ENCODE measurements at regions not wholly inside any gene's neighbourhood (a gene's known extent, or its start where the extent isn't known, plus 50 kb on each side); places are given as distances from the start of the nearest gene placed in this dataset.

- DNase-seq (ENCODE audit: low spot score) = no peak
These were observed 49.9 kb downstream of the SYNE3 start for GRCh38 chr14:95466506-95466905.

GRCh38 chr14:95465936-95466335 is 50.5 kb downstream of the SYNE3 start:
- DNase-seq (ENCODE audit: low spot score) = no peak

- no peak for DNase-seq (ENCODE audit: low spot score)
These were observed 51.1 kb downstream of the SYNE3 start for GRCh38 chr14:95465358-95465757.

GRCh38 chr14:95464514-95464913 is 51.9 kb downstream of the SYNE3 start:
- DNase-seq (ENCODE audit: low spot score) = no peak

- DNase-seq (ENCODE audit: low spot score) = no peak
These were observed 52.3 kb downstream of the SYNE3 start for GRCh38 chr14:95464103-95464502.

- DNase-seq (ENCODE audit: low spot score) = no peak
These were observed 53.1 kb downstream of the SYNE3 start for GRCh38 chr14:95463171-95463901.

- DNase-seq (ENCODE audit: low spot score) = no peak
These were observed 54.0 kb downstream of the SYNE3 start for GRCh38 chr14:95462491-95462890.

- DNase-seq (ENCODE audit: low spot score) = no peak
These were observed 55.6 kb downstream of the SYNE3 start for GRCh38 chr14:95460647-95461478.

GRCh38 chr14:95458906-95459305 is 57.5 kb downstream of the SYNE3 start:
- no peak for DNase-seq (ENCODE audit: low spot score)

- no peak for DNase-seq (ENCODE audit: low spot score)
These were observed 58.0 kb downstream of the SYNE3 start for GRCh38 chr14:95458459-95458858.

GRCh38 chr14:95456281-95456680 is 60.2 kb downstream of the SYNE3 start:
- DNase-seq (ENCODE audit: low spot score) = no peak

- no peak for DNase-seq (ENCODE audit: low spot score)
These were observed 61.2 kb downstream of the SYNE3 start for GRCh38 chr14:95455246-95455645.

GRCh38 chr14:95453713-95453980 is 62.8 kb downstream of the SYNE3 start:
- no peak for DNase-seq (ENCODE audit: low spot score)

- DNase-seq (ENCODE audit: low spot score) = no peak
These were observed 63.3 kb downstream of the SYNE3 start for GRCh38 chr14:95452893-95453712.

- DNase-seq (ENCODE audit: low spot score) = no peak
These were observed 64.1 kb downstream of the SYNE3 start for GRCh38 chr14:95452176-95452892.

- no peak for DNase-seq (ENCODE audit: low spot score)
These were observed 67.3 kb downstream of the SYNE3 start for GRCh38 chr14:95449131-95449530.

GRCh38 chr14:95446470-95446869 is 70.0 kb downstream of the SYNE3 start:
- no peak for DNase-seq (ENCODE audit: low spot score)

- no peak for DNase-seq (ENCODE audit: low spot score)
These were observed 70.8 kb downstream of the SYNE3 start for GRCh38 chr14:95445676-95446075.

GRCh38 chr14:95445161-95445560 is 71.3 kb downstream of the SYNE3 start:
- DNase-seq (ENCODE audit: low spot score) = no peak

- DNase-seq (ENCODE audit: low spot score) = no peak
These were observed 72.0 kb downstream of the SYNE3 start for GRCh38 chr14:95444132-95445129.

- peak; percentile 66 for DNase-seq (ENCODE audit: low spot score)
These were observed 73.8 kb downstream of the SYNE3 start for GRCh38 chr14:95442633-95443021.
